CD4-positive, alpha-beta memory T cell (primary cell): ENCODE measurements at regions not wholly inside any gene's neighbourhood (a gene's known extent, or its start where the extent isn't known, plus 50 kb on each side); places are given as distances from the start of the nearest gene placed in this dataset.

Experiments used
- CTCF ChIA-PET: fragments of 350-600 bp; sonication (Branson Sonifier 250); formaldehyde crosslinking; loops from one replicate; lab custom pipeline; 2021; ENCODE audit warnings: inconsistent platforms; ENCODE audit not compliant: partially characterized antibody; lab: Charles Lee
- POLR2A ChIA-PET: fragments of 350-600 bp; sonication (Branson Sonifier 250); formaldehyde crosslinking; loops from one replicate; lab custom pipeline; 2021; ENCODE audit not compliant: partially characterized antibody; lab: Charles Lee
- DNase-seq, 5 donors: peaks; one replicate each; pipeline versions ENCODE4 v3.0.0 to v3.0.0-alpha.2; 2020 to 2022; ENCODE audit warnings: mixed read lengths in 1 of 5
- H3K27ac ChIP-seq: one replicate; pipeline ENCODE4 v1.7.0; 2013; ENCODE audit warnings: low read depth, low read length
- H3K27me3 ChIP-seq: 2 replicates; pipeline ENCODE4 v1.7.0; 2013; ENCODE audit warnings: mild to moderate bottlenecking, low read length, moderate library complexity; ENCODE audit not compliant: insufficient read depth
- H3K36me3 ChIP-seq: 2 replicates; pipeline ENCODE4 v1.7.0; 2013; ENCODE audit warnings: mild to moderate bottlenecking, low read length, moderate library complexity; ENCODE audit not compliant: insufficient read depth
- H3K4me1 ChIP-seq: 2 replicates; pipeline ENCODE4 v1.7.0; 2013; ENCODE audit warnings: mild to moderate bottlenecking, low read length, moderate library complexity; ENCODE audit not compliant: insufficient read depth
- H3K4me3 ChIP-seq, 2 donors: one replicate each; pipeline ENCODE4 v1.7.0; 2013; ENCODE audit warnings: low read length in 2 of 2, mild to moderate bottlenecking in 1 of 2
- H3K9me3 ChIP-seq, 2 donors: one replicate each; pipeline ENCODE4 v1.7.0; 2013; ENCODE audit warnings: low read length in 2 of 2, control low read depth in 1 of 2; ENCODE audit not compliant: control insufficient read depth in 1 of 2
- H3K27ac Mint-ChIP-seq, 7 donors: one replicate each; pipeline ENCODE4 v1.8.0; 2020 to 2021; ENCODE audit warnings: mixed read lengths in 7 of 7, mild to moderate bottlenecking in 6 of 7, inconsistent platforms in 3 of 7, moderate library complexity in 3 of 7
- H3K27me3 Mint-ChIP-seq, 2 donors: one replicate each; pipeline ENCODE4 v1.8.0; 2020 to 2021; ENCODE audit warnings: mixed read lengths in 2 of 2
- H3K36me3 Mint-ChIP-seq, 2 donors: one replicate each; pipeline ENCODE4 v1.8.0; 2020 to 2021; ENCODE audit warnings: mixed read lengths in 2 of 2, inconsistent platforms in 1 of 2, mild to moderate bottlenecking in 1 of 2
- H3K4me1 Mint-ChIP-seq, 4 donors: one replicate each; pipeline ENCODE4 v1.8.0; 2020 to 2021; ENCODE audit warnings: mixed read lengths in 4 of 4, mild to moderate bottlenecking in 1 of 4
- H3K4me3 Mint-ChIP-seq, 8 donors: one replicate each; pipeline ENCODE4 v1.8.0; 2020 to 2021; ENCODE audit warnings: mixed read lengths in 8 of 8, mild to moderate bottlenecking in 7 of 8, moderate library complexity in 6 of 8, inconsistent platforms in 3 of 8
- H3K9me3 Mint-ChIP-seq, 8 donors: one replicate each; pipeline ENCODE4 v1.8.0; 2020 to 2021; ENCODE audit warnings: mixed read lengths in 8 of 8, mild to moderate bottlenecking in 5 of 8, inconsistent platforms in 3 of 8, moderate library complexity in 1 of 8
- intact Hi-C: fragments of 100-400 bp; cut with micrococcal nuclease; formaldehyde crosslinking; loops from one replicate; pipeline ENCODE4 v1.15.1; 2023

GRCh38 chr1:238648751-238649150, 737.6 kb upstream of the CHRM3 start:
- H3K27me3 ChIP-seq: no peaks in the 10 kb centered on the region
- H3K9me3 Mint-ChIP-seq: peaks cover 0 to 7% (median 0%) of the 10 kb centered on the region in 8 donors
- no peak overlapping the region for H3K27ac Mint-ChIP-seq
- intact Hi-C loops: no loop called here
- H3K27ac ChIP-seq: no peak overlapping the region
- no peaks in the 10 kb centered on the region for H3K4me1 Mint-ChIP-seq
- H3K36me3 Mint-ChIP-seq: no peaks in the 10 kb centered on the region
- no peaks in the 10 kb centered on the region for H3K9me3 ChIP-seq
- H3K4me1 ChIP-seq: no peaks in the 10 kb centered on the region
- no peaks in the 10 kb centered on the region for H3K36me3 ChIP-seq
- no peak for DNase-seq
- POLR2A ChIA-PET: no interaction called here
- H3K4me3 ChIP-seq: no peak overlapping the region
- no peaks in the 10 kb centered on the region for H3K27me3 Mint-ChIP-seq
- CTCF ChIA-PET: no interaction called here
- no peak overlapping the region for H3K4me3 Mint-ChIP-seq

GRCh38 chr1:238648296-238648695, 738.1 kb upstream of the CHRM3 start:
- Mint-ChIP-seq H3K4me3 (no peak overlapping the region), H3K27me3 (no peaks in the 10 kb centered on the region), H3K9me3 (peaks cover 0 to 7% (median 0%) of the 10 kb centered on the region in 8 donors), H3K27ac (no peak overlapping the region), H3K4me1 (no peaks in the 10 kb centered on the region), H3K36me3 (no peaks in the 10 kb centered on the region)
- ChIA-PET CTCF (no interaction called here), POLR2A (no interaction called here)
- Histone ChIP-seq H3K27ac (no peak overlapping the region), H3K36me3 (no peaks in the 10 kb centered on the region), H3K4me3 (no peak overlapping the region), H3K9me3 (no peaks in the 10 kb centered on the region), H3K4me1 (no peaks in the 10 kb centered on the region), H3K27me3 (no peaks in the 10 kb centered on the region)
- intact Hi-C loops: no loop called here
- DNase-seq: no peak

- H3K4me3 ChIP-seq: no peak overlapping the region
- Mint-ChIP-seq H3K4me3 (no peak overlapping the region), H3K4me1 (no peaks in the 10 kb centered on the region), H3K27me3 (no peaks in the 10 kb centered on the region), H3K27ac (no peak overlapping the region), H3K36me3 (no peaks in the 10 kb centered on the region), H3K9me3 (peaks cover 0 to 7% (median 0%) of the 10 kb centered on the region in 8 donors)
- CTCF ChIA-PET: no interaction called here
- no peak overlapping the region for H3K27ac ChIP-seq
- POLR2A ChIA-PET: no interaction called here
- H3K4me1 ChIP-seq: no peaks in the 10 kb centered on the region
- no peak for DNase-seq
- intact Hi-C loops: no loop called here
- no peaks in the 10 kb centered on the region for H3K27me3 ChIP-seq
- no peaks in the 10 kb centered on the region for H3K9me3 ChIP-seq
- H3K36me3 ChIP-seq: no peaks in the 10 kb centered on the region
Measured at GRCh38 chr1:238647877-238648276, 738.5 kb upstream of the CHRM3 start.

GRCh38 chr1:238642231-238642630, 744.1 kb upstream of the CHRM3 start:
- DNase-seq: no peak

GRCh38 chr1:238639861-238640260, 746.5 kb upstream of the CHRM3 start:
- Mint-ChIP-seq H3K9me3 (peaks cover 0 to 7% (median 0%) of the 10 kb centered on the region in 8 donors), H3K4me3 (no peak overlapping the region), H3K36me3 (no peaks in the 10 kb centered on the region), H3K27ac (no peak overlapping the region), H3K27me3 (no peaks in the 10 kb centered on the region), H3K4me1 (no peaks in the 10 kb centered on the region)
- no peaks in the 10 kb centered on the region for H3K27me3 ChIP-seq
- H3K9me3 ChIP-seq: no peaks in the 10 kb centered on the region
- H3K27ac ChIP-seq: no peak overlapping the region
- H3K4me1 ChIP-seq: no peaks in the 10 kb centered on the region
- H3K36me3 ChIP-seq: no peaks in the 10 kb centered on the region
- ChIA-PET CTCF (no interaction called here), POLR2A (no interaction called here)
- no peak overlapping the region for H3K4me3 ChIP-seq
- DNase-seq: no peak
- intact Hi-C loops: no loop called here

More at GRCh38 chr1:238642231-238642630, 744.1 kb upstream of the CHRM3 start:
- Histone ChIP-seq H3K36me3 (no peaks in the 10 kb centered on the region), H3K27ac (no peak overlapping the region), H3K4me1 (no peaks in the 10 kb centered on the region), H3K27me3 (no peaks in the 10 kb centered on the region), H3K4me3 (no peak overlapping the region), H3K9me3 (no peaks in the 10 kb centered on the region)
- no peaks in the 10 kb centered on the region for H3K36me3 Mint-ChIP-seq
- H3K9me3 Mint-ChIP-seq: peaks cover 0 to 3% (median 0%) of the 10 kb centered on the region in 8 donors
- no peaks in the 10 kb centered on the region for H3K27me3 Mint-ChIP-seq
- H3K4me3 Mint-ChIP-seq: no peak overlapping the region
- POLR2A ChIA-PET: no interaction called here
- H3K4me1 Mint-ChIP-seq: no peaks in the 10 kb centered on the region
- no peak overlapping the region for H3K27ac Mint-ChIP-seq
- intact Hi-C loops: no loop called here
- CTCF ChIA-PET: no interaction called here

- no peaks in the 10 kb centered on the region for H3K4me1 Mint-ChIP-seq
- Histone ChIP-seq H3K4me1 (no peaks in the 10 kb centered on the region), H3K36me3 (no peaks in the 10 kb centered on the region), H3K27me3 (no peaks in the 10 kb centered on the region), H3K27ac (no peak overlapping the region), H3K9me3 (no peaks in the 10 kb centered on the region), H3K4me3 (no peak overlapping the region)
- H3K27ac Mint-ChIP-seq: no peak overlapping the region
- H3K36me3 Mint-ChIP-seq: no peaks in the 10 kb centered on the region
- intact Hi-C loops: no loop called here
- H3K4me3 Mint-ChIP-seq: no peak overlapping the region
- no peak for DNase-seq
- CTCF ChIA-PET: no interaction called here
- H3K9me3 Mint-ChIP-seq: peaks cover 0 to 12% (median 3%) of the 10 kb centered on the region in 8 donors
- no peaks in the 10 kb centered on the region for H3K27me3 Mint-ChIP-seq
- POLR2A ChIA-PET: no interaction called here
Measured at GRCh38 chr1:238628110-238628509, 737.4 kb upstream of the ZP4 start.

- no peaks in the 10 kb centered on the region for H3K4me1 ChIP-seq
- H3K4me3 ChIP-seq: no peak overlapping the region
- no peaks in the 10 kb centered on the region for H3K9me3 ChIP-seq
- H3K27ac ChIP-seq: no peak overlapping the region
- H3K36me3 ChIP-seq: no peaks in the 10 kb centered on the region
- Mint-ChIP-seq H3K9me3 (peaks cover 0 to 8% (median 4%) of the 10 kb centered on the region in 8 donors), H3K4me3 (no peak overlapping the region), H3K27ac (no peak overlapping the region), H3K4me1 (no peaks in the 10 kb centered on the region), H3K27me3 (no peaks in the 10 kb centered on the region), H3K36me3 (no peaks in the 10 kb centered on the region)
- no peak for DNase-seq
- intact Hi-C loops: no loop called here
- POLR2A ChIA-PET: no interaction called here
- H3K27me3 ChIP-seq: no peaks in the 10 kb centered on the region
- CTCF ChIA-PET: no interaction called here
Measured at GRCh38 chr1:238624776-238625175, 734.1 kb upstream of the ZP4 start.

GRCh38 chr1:238621405-238621804, 730.7 kb upstream of the ZP4 start:
- CTCF ChIA-PET: no interaction called here
- Histone ChIP-seq H3K27ac (no peak overlapping the region), H3K4me1 (no peaks in the 10 kb centered on the region), H3K36me3 (no peaks in the 10 kb centered on the region), H3K9me3 (no peaks in the 10 kb centered on the region), H3K27me3 (no peaks in the 10 kb centered on the region), H3K4me3 (no peak overlapping the region)
- DNase-seq: no peak
- H3K4me3 Mint-ChIP-seq: no peak overlapping the region
- H3K27ac Mint-ChIP-seq: no peak overlapping the region
- H3K36me3 Mint-ChIP-seq: no peaks in the 10 kb centered on the region
- intact Hi-C loops: no loop called here
- H3K4me1 Mint-ChIP-seq: no peaks in the 10 kb centered on the region
- peaks cover 0 to 6% (median 2%) of the 10 kb centered on the region in 8 donors for H3K9me3 Mint-ChIP-seq
- POLR2A ChIA-PET: no interaction called here
- no peaks in the 10 kb centered on the region for H3K27me3 Mint-ChIP-seq
